T47D (cell line): ENCODE measurements at regions not wholly inside any gene's neighbourhood (a gene's known extent, or its start where the extent isn't known, plus 50 kb on each side); places are given as distances from the start of the nearest gene placed in this dataset.

Experiments
- DNase-seq, 2 experiments: peaks; one replicate each; pipeline versions ENCODE4 v3.0.0 to v3.0.0-alpha.2; 2011 to 2012; ENCODE audit warnings: low read depth in 1 of 2, low spot score in 1 of 2
- JUND ChIP-seq: IDR thresholded peaks from 2 replicates; pipeline ENCODE4 v1.6.1; 2012; ENCODE audit warnings: low read depth
- in situ Hi-C: cut with HindIII; loops from 2 replicates; pipeline ENCODE4 v1.10.0; 2016; ENCODE audit warnings: low sequenced_read_pairs, low pct_unique_long_range_greater_than_20kb

GRCh38 chr1:206415942-206416341 lies 54.3 kb upstream of the IKBKE start:
- in situ Hi-C loops, result no loop called here
- no peak for TF ChIP-seq JUND
- DNase-seq, result no peak

- no peak for TF ChIP-seq JUND
- DNase-seq, result no peak
- in situ Hi-C loops, result no loop called here
These were observed 52.3 kb upstream of the IKBKE start for GRCh38 chr1:206417774-206418614.

- TF ChIP-seq JUND, result no peak
- in situ Hi-C loops, result no loop called here
- DNase-seq, result no peak
These were observed 51.0 kb upstream of the IKBKE start for GRCh38 chr1:206419250-206419649.

GRCh38 chr1:206419783-206420182 lies 50.5 kb upstream of the IKBKE start:
- no peak for DNase-seq

GRCh38 chr1:206420471-206420870 lies 49.8 kb upstream of the IKBKE start:
- in situ Hi-C loops, result no loop called here
- no peak for DNase-seq
- no peak for TF ChIP-seq JUND

More at GRCh38 chr1:206419783-206420182, 50.5 kb upstream of the IKBKE start:
- no peak for TF ChIP-seq JUND
- in situ Hi-C loops, result no loop called here
